ENCODE measurements at regions not wholly inside any gene's neighbourhood (a gene's known extent, or its start where the extent isn't known, plus 50 kb on each side); places are given as distances from the start of the nearest gene placed in this dataset.

DNA sequence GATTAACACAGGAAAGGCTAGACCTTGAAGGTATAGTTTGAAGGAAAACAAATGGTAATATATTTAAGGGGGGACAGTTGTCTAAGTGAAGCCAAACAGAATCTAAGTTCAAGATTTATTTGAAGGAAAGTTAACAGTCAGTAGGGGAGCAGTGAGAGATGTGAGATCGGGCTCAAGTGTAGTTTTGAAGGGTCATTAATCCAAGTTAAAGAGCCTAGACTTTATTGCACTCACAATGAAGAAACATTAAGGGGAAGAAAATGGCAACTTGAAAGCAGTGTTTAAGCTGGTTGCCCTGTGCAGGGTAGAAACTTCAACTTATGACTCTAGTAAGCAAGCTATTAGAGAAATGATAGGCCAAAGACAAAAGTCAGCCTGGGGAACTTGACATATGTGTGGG is 1952.2 kb downstream of the PCDH7 start:
- ChIA-PET RAD21 (ENCODE audit: low non-redundant PET in 1 of 2, low total read pairs in 2 of 2, uncharacterized antibody in 2 of 2, unreplicated experiment in 2 of 2) (no interaction called here), CTCF (no interaction called here), POLR2A (no interaction called here)
- no peaks in the 10 kb centered on the region for H3K9me2 ChIP-seq (ENCODE audit: insufficient read depth)
- H3K4me1 ChIP-seq (ENCODE audit: control insufficient read depth in 1 of 2, insufficient read depth in 2 of 2, low read length in 2 of 2) = no peaks in the 10 kb centered on the region
- no peak overlapping the region for H2AFZ ChIP-seq (ENCODE audit: low read depth, low read length, poor library complexity, severe bottlenecking)
- H3K36me3 ChIP-seq (ENCODE audit: control insufficient read depth in 1 of 2, insufficient read depth in 2 of 2, low read length in 2 of 2) = no peaks in the 10 kb centered on the region
- no peaks in the 10 kb centered on the region for H3K79me2 ChIP-seq (ENCODE audit: insufficient read depth, low read length)
- H3K4me2 ChIP-seq (ENCODE audit: low read length) = no peak overlapping the region
- H3K27ac ChIP-seq (ENCODE audit: low read depth, low read length) = no peak overlapping the region
- TF ChIP-seq, protein P1, sequence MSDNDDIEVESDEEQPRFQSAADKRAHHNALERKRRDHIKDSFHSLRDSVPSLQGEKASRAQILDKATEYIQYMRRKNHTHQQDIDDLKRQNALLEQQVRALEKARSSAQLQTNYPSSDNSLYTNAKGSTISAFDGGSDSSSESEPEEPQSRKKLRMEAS (IDR thresholded peaks at IDR 0.05) = no peak
- TF ChIP-seq ZNF274 (IDR thresholded peaks at IDR 0.05; ENCODE audit: low read depth, low read length) = no peak
- TF ChIP-seq, protein P2, sequence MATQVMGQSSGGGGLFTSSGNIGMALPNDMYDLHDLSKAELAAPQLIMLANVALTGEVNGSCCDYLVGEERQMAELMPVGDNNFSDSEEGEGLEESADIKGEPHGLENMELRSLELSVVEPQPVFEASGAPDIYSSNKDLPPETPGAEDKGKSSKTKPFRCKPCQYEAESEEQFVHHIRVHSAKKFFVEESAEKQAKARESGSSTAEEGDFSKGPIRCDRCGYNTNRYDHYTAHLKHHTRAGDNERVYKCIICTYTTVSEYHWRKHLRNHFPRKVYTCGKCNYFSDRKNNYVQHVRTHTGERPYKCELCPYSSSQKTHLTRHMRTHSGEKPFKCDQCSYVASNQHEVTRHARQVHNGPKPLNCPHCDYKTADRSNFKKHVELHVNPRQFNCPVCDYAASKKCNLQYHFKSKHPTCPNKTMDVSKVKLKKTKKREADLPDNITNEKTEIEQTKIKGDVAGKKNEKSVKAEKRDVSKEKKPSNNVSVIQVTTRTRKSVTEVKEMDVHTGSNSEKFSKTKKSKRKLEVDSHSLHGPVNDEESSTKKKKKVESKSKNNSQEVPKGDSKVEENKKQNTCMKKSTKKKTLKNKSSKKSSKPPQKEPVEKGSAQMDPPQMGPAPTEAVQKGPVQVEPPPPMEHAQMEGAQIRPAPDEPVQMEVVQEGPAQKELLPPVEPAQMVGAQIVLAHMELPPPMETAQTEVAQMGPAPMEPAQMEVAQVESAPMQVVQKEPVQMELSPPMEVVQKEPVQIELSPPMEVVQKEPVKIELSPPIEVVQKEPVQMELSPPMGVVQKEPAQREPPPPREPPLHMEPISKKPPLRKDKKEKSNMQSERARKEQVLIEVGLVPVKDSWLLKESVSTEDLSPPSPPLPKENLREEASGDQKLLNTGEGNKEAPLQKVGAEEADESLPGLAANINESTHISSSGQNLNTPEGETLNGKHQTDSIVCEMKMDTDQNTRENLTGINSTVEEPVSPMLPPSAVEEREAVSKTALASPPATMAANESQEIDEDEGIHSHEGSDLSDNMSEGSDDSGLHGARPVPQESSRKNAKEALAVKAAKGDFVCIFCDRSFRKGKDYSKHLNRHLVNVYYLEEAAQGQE (IDR thresholded peaks at IDR 0.05; ENCODE audit: low read depth) = no peak
- no peak for TF ChIP-seq JUND (IDR thresholded peaks at IDR 0.05)
- TF ChIP-seq, protein P3, sequence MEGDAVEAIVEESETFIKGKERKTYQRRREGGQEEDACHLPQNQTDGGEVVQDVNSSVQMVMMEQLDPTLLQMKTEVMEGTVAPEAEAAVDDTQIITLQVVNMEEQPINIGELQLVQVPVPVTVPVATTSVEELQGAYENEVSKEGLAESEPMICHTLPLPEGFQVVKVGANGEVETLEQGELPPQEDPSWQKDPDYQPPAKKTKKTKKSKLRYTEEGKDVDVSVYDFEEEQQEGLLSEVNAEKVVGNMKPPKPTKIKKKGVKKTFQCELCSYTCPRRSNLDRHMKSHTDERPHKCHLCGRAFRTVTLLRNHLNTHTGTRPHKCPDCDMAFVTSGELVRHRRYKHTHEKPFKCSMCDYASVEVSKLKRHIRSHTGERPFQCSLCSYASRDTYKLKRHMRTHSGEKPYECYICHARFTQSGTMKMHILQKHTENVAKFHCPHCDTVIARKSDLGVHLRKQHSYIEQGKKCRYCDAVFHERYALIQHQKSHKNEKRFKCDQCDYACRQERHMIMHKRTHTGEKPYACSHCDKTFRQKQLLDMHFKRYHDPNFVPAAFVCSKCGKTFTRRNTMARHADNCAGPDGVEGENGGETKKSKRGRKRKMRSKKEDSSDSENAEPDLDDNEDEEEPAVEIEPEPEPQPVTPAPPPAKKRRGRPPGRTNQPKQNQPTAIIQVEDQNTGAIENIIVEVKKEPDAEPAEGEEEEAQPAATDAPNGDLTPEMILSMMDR (IDR thresholded peaks at IDR 0.05 in 2 of 3, conservative IDR thresholded peaks at IDR 0.05 in 1 of 3; ENCODE audit: borderline replicate concordance in 1 of 3, insufficient read depth in 1 of 3, low read depth in 2 of 3, low read length in 2 of 3) = no peak
- no peak for TF ChIP-seq EGR1 (IDR thresholded peaks at IDR 0.05; ENCODE audit: low read depth)
- no peak for TF ChIP-seq SRF (IDR thresholded peaks at IDR 0.05; ENCODE audit: low read depth)
- no peak for TF ChIP-seq YY1 (IDR thresholded peaks at IDR 0.05; ENCODE audit: extremely low read depth, insufficient replicate concordance, low read depth, low read length)
- no peak for TF ChIP-seq TCF7L2 (IDR thresholded peaks at IDR 0.05; ENCODE audit: borderline replicate concordance, extremely low read depth, insufficient read depth, insufficient read length)
- TF ChIP-seq ELF1 (IDR thresholded peaks at IDR 0.05; ENCODE audit: borderline replicate concordance, low read depth) = no peak
- TF ChIP-seq CEBPB (IDR thresholded peaks at IDR 0.05; ENCODE audit: low read depth) = no peak
- TF ChIP-seq, protein P4, sequence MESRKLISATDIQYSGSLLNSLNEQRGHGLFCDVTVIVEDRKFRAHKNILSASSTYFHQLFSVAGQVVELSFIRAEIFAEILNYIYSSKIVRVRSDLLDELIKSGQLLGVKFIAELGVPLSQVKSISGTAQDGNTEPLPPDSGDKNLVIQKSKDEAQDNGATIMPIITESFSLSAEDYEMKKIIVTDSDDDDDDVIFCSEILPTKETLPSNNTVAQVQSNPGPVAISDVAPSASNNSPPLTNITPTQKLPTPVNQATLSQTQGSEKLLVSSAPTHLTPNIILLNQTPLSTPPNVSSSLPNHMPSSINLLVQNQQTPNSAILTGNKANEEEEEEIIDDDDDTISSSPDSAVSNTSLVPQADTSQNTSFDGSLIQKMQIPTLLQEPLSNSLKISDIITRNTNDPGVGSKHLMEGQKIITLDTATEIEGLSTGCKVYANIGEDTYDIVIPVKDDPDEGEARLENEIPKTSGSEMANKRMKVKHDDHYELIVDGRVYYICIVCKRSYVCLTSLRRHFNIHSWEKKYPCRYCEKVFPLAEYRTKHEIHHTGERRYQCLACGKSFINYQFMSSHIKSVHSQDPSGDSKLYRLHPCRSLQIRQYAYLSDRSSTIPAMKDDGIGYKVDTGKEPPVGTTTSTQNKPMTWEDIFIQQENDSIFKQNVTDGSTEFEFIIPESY (IDR thresholded peaks at IDR 0.05; ENCODE audit: extremely low read depth, insufficient replicate concordance, low read length) = no peak
- TF ChIP-seq RAD21 (IDR thresholded peaks at IDR 0.05; ENCODE audit: low read depth) = no peak
- TF ChIP-seq CBX3 (IDR thresholded peaks at IDR 0.05; ENCODE audit: low read depth) = no peak
- TF ChIP-seq EZH2phosphoT487 (IDR thresholded peaks at IDR 0.05; ENCODE audit: borderline replicate concordance) = no peak
- no peaks in the 10 kb centered on the region for H3K9me3 ChIP-seq (ENCODE audit: control insufficient read depth in 1 of 2, insufficient read depth in 1 of 2, low read depth in 1 of 2, low read length in 2 of 2)
- intact Hi-C loops (cut with micrococcal nuclease) = no loop called here
- no peak overlapping the region for H3K4me3 ChIP-seq (replicated peaks in 1 of 2; ENCODE audit: low read depth in 1 of 2, low read length in 2 of 2)
- H3K27me3 ChIP-seq (ENCODE audit: insufficient read depth, low read length) = no peaks in the 10 kb centered on the region
- no peaks in the 10 kb centered on the region for H4K20me1 ChIP-seq (ENCODE audit: insufficient read depth)
- ATAC-seq (no peak), DNase-seq (ENCODE audit: low read depth, low spot score) (no peak)
- no TSS peak for BruUV-seq (replicated peaks)
- no peak overlapping the region for H3K9ac ChIP-seq (ENCODE audit: low read length)

Data from HCT116 (cell line).